Fibroblast of the aortic adventitia (primary cell): ENCODE measurements at regions not wholly inside any gene's neighbourhood (a gene's known extent, or its start where the extent isn't known, plus 50 kb on each side); places are given as distances from the start of the nearest gene placed in this dataset.

ENCODE experiments used
- DNase-seq: peaks from one replicate; pipeline ENCODE4 v3.0.0-alpha.2; 2010; ENCODE audit warnings: low read depth
- H3K4me3 ChIP-seq: 2 replicates; pipeline ENCODE4 v1.5.1; 2011; ENCODE audit warnings: low read depth, mild to moderate bottlenecking, control low read depth, low read length, moderate library complexity
- CTCF ChIP-seq: IDR thresholded peaks from 2 replicates; pipeline ENCODE4 v1.5.1; 2011; ENCODE audit warnings: mild to moderate bottlenecking, low read length, control low read depth, inconsistent platforms; ENCODE audit not compliant: insufficient read depth

DNA sequence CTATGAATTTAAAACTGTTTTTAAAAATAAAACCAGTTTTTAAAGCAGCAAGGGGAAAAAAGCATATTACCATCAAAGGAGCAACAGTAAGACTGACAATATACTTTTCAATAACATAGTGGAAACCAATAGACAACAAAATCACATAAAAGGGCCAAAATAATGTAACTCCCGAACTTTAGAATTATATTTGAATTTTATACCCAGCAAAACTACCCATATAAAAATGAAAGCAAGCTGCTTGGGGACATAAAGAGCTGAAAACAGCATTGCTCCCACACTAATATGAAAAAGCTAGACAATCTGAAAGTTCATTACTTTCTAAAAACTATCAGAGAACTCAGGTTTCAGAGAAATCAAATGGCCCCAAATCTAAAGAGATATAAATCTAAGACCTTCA is 199.4 kb upstream of the ARID1B start:
- TF ChIP-seq CTCF: no peak

DNA sequence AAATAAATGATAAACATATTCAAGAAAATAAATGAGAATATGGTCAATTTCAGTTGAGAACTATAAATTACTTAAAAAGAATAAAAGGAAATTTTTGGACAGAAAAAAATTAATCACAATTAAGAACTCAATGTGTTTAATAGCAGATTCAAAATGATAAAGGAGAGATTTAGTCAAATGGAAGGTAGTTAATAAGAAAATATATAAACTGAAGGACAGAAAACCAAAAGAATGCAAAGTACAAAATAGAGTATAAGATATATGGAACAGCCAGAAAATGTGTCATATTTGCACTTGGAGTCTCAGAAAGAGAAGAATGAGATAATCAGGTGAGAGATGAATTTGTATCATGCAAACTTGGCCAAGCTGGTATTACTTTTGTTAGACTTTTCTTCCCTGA is 201.8 kb upstream of the ARID1B start:
- DNase-seq: no peak
- no peak for TF ChIP-seq CTCF
- H3K4me3 ChIP-seq: no peak overlapping the region

More for the DNA sequence above, 199.4 kb upstream of the ARID1B start:
- H3K4me3 ChIP-seq: no peak overlapping the region
- no peak for DNase-seq

GRCh38 chr6:156564807-156565149 is 212.4 kb upstream of the ARID1B start:
- no peak for TF ChIP-seq CTCF
- DNase-seq: no peak
- H3K4me3 ChIP-seq: no peak overlapping the region

DNA sequence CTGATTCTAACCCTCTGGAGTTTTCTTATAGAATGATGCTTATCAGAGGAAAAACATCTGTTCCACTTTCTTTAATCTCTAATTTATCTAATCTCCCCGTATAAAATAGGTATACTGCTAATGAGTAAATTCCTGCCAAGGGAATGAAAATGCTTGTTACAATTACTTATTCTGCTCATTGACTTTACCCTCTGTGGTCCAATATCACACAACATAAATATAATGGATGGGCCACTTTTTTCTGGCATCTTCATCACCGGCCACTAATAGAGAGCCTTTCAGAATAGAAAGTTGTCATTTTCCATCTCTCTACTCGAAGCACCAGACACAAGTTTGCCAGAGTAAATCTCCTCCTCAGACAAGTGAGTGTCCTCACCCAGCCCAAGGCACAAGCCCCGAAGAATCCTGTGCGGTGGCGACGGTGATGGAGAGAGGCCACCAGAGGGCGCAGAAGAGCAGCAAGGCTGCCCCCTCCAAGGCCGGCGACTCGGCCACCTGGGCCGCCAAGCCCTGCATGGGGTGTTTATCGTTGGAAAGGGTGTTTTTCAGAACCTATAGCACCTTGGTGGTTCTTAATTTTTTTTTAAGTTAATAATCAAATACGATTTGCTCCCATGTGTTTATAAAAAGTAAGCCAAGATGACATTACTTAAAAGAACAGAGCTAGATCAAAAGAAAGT is 212.9 kb upstream of the ARID1B start:
- peak; percentile 96 for TF ChIP-seq CTCF
- H3K4me3 ChIP-seq: no peak overlapping the region
- DNase-seq: peak; percentile 65

GRCh38 chr6:156563714-156564113 is 213.5 kb upstream of the ARID1B start:
- DNase-seq: no peak
- TF ChIP-seq CTCF: no peak
- no peak overlapping the region for H3K4me3 ChIP-seq

GRCh38 chr6:156562636-156563035 is 214.5 kb upstream of the ARID1B start:
- no peak overlapping the region for H3K4me3 ChIP-seq
- no peak for TF ChIP-seq CTCF
- no peak for DNase-seq

DNA sequence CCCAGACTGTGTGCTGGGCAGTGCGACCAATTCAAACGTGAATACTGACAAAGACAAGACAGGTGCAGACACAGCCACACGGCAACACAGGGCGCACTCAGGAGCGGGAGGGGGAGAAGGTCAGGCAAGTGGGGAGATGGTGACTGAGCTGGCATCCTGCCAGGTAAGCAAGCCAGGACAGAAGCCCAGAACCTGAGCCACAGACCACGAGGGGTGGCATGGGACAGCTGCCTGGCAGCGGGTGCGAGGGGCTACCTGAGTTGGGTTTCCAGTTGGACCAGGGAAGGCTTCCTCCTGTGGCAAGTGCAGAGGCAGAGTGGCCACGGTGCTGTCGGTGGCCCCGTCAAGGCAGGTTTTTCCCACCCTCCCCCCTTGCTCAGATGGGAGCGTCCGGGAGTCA is 215.2 kb upstream of the ARID1B start:
- no peak for TF ChIP-seq CTCF
- no peak overlapping the region for H3K4me3 ChIP-seq
- no peak for DNase-seq
